RWPE1 (cell line): ENCODE measurements at regions not wholly inside any gene's neighbourhood (a gene's known extent, or its start where the extent isn't known, plus 50 kb on each side); places are given as distances from the start of the nearest gene placed in this dataset.
A peak's percentile ranks its signal among the peaks of the same experiment; 100 is the strongest.

ENCODE experiments used
- CTCF ChIA-PET: fragments of 350-600 bp; sonication (Branson Sonifier 250); formaldehyde crosslinking; extraction: SDS; loops from one replicate; lab custom pipeline; 2021; lab: Yijun Ruan, JAX
- POLR2A ChIA-PET: fragments of 400-600 bp; formaldehyde crosslinking; extraction: SDS; loops from one replicate; lab custom pipeline; 2020; ENCODE audit warnings: antibody characterized with exemption; ENCODE audit not compliant: low non-redundant PET; lab: Yijun Ruan, JAX
- DNase-seq: peaks from one replicate; pipeline ENCODE4 v3.0.0; 2012; ENCODE audit warnings: low spot score
- H3K27ac ChIP-seq: fragments of 450-650 bp; 2 replicates; pipeline ENCODE4 v1.5.1; 2017
- TF ChIP-seq, protein P1 (sequence below): fragments of 450-650 bp; conservative IDR thresholded peaks from 2 replicates; pipeline ENCODE4 v1.5.1; 2017; ENCODE audit warnings: low read depth, mild to moderate bottlenecking

DNA sequence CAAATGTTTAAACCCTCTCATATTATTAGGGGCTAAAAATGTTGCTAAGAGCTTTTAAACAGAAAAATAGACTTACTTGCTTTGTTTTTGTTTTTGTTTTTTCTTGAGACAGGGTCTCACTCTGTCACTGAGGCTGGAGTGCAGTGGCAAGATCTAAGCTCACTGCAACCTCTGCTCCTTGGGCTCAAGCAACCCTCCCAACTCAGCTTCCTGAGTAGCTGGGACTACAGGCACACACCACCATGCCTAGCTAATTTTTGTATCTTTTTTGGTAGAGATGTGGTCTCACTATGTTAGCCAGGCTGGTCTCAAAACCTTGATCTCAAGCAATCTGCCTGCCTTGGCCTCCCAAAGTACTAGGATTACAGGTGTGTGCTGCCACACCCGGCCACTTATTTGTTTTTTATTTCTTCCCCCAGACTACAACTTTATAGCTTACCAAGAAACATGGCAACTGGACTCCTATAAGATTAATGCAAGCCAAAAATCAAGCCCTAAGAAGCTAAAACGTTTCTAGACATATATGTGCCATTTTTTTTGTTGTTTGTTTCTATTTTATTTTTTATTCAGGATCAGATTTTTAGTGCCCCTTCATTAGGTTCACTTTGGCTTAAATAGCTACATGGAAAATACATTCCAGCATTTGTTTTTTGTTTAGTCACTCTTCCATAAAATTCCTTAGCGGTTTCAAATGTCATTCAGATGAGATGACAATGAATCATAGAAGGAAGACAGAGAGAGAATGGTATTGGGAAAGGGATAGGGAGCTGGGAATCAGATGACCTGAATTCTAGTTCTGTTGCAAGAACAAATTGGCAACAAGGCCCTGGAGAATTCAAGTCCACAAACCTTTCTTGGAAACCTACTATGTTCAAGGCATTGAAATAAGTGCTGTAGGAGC lies 163.4 kb upstream of the MKLN1 start:
- TF ChIP-seq, protein P1, sequence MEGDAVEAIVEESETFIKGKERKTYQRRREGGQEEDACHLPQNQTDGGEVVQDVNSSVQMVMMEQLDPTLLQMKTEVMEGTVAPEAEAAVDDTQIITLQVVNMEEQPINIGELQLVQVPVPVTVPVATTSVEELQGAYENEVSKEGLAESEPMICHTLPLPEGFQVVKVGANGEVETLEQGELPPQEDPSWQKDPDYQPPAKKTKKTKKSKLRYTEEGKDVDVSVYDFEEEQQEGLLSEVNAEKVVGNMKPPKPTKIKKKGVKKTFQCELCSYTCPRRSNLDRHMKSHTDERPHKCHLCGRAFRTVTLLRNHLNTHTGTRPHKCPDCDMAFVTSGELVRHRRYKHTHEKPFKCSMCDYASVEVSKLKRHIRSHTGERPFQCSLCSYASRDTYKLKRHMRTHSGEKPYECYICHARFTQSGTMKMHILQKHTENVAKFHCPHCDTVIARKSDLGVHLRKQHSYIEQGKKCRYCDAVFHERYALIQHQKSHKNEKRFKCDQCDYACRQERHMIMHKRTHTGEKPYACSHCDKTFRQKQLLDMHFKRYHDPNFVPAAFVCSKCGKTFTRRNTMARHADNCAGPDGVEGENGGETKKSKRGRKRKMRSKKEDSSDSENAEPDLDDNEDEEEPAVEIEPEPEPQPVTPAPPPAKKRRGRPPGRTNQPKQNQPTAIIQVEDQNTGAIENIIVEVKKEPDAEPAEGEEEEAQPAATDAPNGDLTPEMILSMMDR = no peak
- peak; percentile 84 for DNase-seq
- ChIA-PET POLR2A (no interaction called here), CTCF (interaction anchor here (0.6 kb wide), 1 partner anchor 140 kb away, joined by 3 read pairs; no protein-coding TSS in a partner anchor)
- H3K27ac ChIP-seq = peak overlapping the region; percentile 90

GRCh38 chr7:131166066-131166465 lies 161.6 kb upstream of the MKLN1 start:
- TF ChIP-seq, protein P1 = no peak
- CTCF ChIA-PET = interaction anchor here (0.7 kb wide), 1 partner anchor 17 kb away, joined by 3 read pairs; no protein-coding TSS in a partner anchor
- H3K27ac ChIP-seq = peak overlapping the region; percentile 83
- DNase-seq = no peak
- POLR2A ChIA-PET = no interaction called here

DNA sequence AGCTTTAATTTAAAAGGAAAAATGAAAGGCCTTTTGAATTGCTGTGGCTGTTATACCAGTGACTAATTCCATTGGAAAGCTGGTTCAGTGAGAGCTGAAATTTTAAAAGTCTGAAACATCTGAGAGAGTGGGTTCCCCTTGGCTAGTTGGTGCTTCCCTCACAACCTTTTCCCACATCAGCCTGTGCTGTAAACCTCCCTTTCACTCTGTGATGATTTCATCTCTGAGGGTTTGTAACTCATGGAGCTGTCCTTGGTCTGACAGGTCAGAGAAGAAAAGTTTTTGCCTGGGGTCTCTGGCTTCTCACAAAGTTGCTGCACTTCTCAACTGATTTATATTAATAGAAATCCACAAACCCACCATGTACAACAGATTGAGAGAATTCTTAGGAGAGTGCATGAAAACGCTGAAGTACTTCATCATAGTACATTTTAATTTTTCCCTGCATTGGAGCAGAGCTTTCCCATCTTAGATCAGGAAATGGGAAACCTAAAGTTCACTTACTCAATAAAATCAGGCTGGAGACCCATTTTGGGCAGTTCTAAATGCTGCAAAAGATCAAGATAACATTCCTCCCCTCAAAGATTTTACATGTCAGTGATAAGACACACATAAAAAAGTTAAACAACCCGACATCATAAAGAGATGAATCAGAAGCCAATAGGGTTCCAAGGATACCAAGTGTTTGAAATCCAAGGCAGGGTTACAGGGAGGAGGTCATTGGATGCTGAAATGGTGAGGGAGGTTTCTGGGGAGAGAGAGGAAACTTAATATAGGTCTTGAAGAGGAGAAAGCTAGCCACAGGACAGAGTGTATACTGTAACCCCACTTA lies 157.0 kb upstream of the MKLN1 start:
- CTCF ChIA-PET = no interaction called here
- POLR2A ChIA-PET = no interaction called here
- TF ChIP-seq, protein P1 = no peak
- H3K27ac ChIP-seq = no peak overlapping the region
- no peak for DNase-seq

DNA sequence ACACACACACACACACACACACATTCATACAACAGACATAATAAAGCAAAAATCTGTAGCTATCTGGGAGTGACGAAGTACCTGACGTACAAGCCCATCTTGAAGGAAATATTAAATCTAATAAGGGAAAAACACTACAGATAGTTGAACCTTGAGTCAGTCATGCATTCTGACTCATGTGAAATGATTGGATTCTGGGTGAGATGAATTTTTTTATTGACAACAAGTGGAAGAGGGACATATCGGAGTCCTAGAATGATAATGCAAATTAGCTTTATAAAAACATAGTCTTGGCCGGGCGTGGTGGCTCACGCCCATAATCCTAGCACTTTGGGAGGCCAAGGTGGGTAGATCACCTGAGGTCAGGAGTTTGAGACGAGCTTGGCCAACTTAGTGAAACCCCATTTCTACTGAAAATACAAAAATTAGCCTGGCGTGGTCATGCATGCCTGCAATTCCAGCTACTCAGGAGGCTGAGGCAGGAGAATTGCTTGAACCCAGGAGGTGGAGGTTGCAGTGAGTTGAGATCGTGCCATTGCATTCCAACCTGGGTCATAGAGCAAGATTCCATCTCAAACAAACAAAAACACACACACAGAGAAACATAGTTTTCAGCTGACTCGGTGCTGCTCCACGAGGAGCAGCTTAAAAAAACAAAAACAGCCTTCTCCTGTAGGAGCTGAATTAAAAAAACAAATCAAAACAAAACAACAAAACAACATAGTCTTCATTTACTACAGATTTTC lies 154.4 kb upstream of the MKLN1 start:
- POLR2A ChIA-PET = no interaction called here

DNA sequence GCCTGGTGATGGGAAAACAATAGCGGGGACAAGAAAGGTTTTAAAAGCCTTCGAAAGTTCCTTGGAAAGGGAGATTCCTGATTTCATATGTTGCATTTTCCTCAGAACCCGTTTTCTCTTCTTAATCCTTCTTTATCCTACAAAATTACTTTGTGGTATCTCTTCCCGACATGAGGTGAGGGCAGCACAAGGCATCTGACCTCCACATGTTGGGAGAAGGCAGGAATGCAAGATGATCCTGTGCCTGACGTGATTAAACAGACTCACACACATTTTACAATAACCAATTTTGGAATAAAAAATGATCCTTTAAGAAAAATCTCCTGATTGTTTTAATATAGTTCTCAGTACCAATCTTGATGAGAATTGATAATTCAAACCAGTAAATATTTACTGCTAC lies 153.3 kb upstream of the MKLN1 start:
- H3K27ac ChIP-seq = no peak overlapping the region
- no peak for DNase-seq
- CTCF ChIA-PET = no interaction called here
- TF ChIP-seq, protein P1 = no peak
- POLR2A ChIA-PET = no interaction called here

More for the DNA sequence above, 154.4 kb upstream of the MKLN1 start:
- TF ChIP-seq, protein P1 = no peak
- CTCF ChIA-PET = no interaction called here
- H3K27ac ChIP-seq = no peak overlapping the region
- DNase-seq = peak; percentile 33

DNA sequence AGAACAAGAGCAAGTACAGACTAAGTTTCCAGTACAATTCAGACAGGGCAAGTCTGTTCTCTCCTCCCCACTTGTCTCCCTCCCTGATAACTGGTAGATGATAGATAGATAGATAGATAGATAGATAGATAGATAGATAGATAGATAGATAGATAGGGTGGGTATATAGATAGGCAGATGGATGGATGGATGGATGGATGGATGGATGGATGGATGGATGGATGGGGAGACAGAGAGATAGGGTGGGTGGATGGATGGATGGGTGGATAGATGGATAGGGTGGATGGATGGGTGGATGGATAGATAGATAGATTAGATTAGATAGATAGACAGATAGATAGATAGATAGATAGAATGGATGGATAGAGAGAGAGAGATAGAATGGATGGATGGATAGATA lies 152.8 kb upstream of the MKLN1 start:
- H3K27ac ChIP-seq = no peak overlapping the region
- TF ChIP-seq, protein P1 = no peak
- POLR2A ChIA-PET = no interaction called here
- no peak for DNase-seq
- CTCF ChIA-PET = no interaction called here
